Keratinocyte (primary cell): ENCODE measurements at regions not wholly inside any gene's neighbourhood (a gene's known extent, or its start where the extent isn't known, plus 50 kb on each side); places are given as distances from the start of the nearest gene placed in this dataset.

Source experiments
- DNase-seq: peaks from one replicate; pipeline ENCODE4 v3.0.0-alpha.2; 2011; ENCODE audit warnings: low read depth, missing footprints, low spot score
- FAIRE-seq: peaks from 2 replicates; lab custom pipeline; 2011; peaks lifted over from hg19 to GRCh38; lab: Jason Lieb, UNC
- H2AFZ ChIP-seq: 2 replicates; pipeline ENCODE4 v1.6.0; 2012; ENCODE audit warnings: low read length, control low read depth, inconsistent platforms; ENCODE audit not compliant: control insufficient read depth
- H3K27ac ChIP-seq: 2 replicates; pipeline ENCODE4 v1.5.1; 2011; ENCODE audit warnings: low read length; ENCODE audit not compliant: control insufficient read depth, insufficient read depth
- H3K27me3 ChIP-seq: 3 replicates; pipeline ENCODE4 v1.6.0; 2011; ENCODE audit warnings: low read length; ENCODE audit not compliant: control insufficient read depth, insufficient read depth; ENCODE audit errors: extremely low read depth
- H3K36me3 ChIP-seq, 2 experiments: 2 replicates in 1 of 2; 3 replicates in 1 of 2; pipeline ENCODE4 v1.5.1; 2011; ENCODE audit warnings: low read length in 2 of 2, mild to moderate bottlenecking in 1 of 2; ENCODE audit not compliant: control insufficient read depth in 2 of 2, insufficient read depth in 2 of 2; ENCODE audit errors: extremely low read depth in 1 of 2
- H3K4me1 ChIP-seq: 3 replicates; pipeline ENCODE4 v1.5.1; 2011; ENCODE audit warnings: low read length; ENCODE audit not compliant: control insufficient read depth, insufficient read depth; ENCODE audit errors: extremely low read depth
- H3K4me2 ChIP-seq: 3 replicates; pipeline ENCODE4 v1.6.0; 2011; ENCODE audit warnings: low read depth, low read length; ENCODE audit not compliant: control insufficient read depth, insufficient read depth; ENCODE audit errors: extremely low read depth
- H3K4me3 ChIP-seq, 3 experiments: fragments of 200-600 bp in 1 of 3; sonication (generic) in 1 of 3; 2 replicates in 2 of 3; 3 replicates in 1 of 3; pipeline ENCODE4 v1.5.1; 2011 to 2016; ENCODE audit warnings: low read length in 3 of 3, mild to moderate bottlenecking in 3 of 3, control low read depth in 2 of 3, inconsistent platforms in 1 of 3, low read depth in 1 of 3, mixed read lengths in 1 of 3, mixed run types in 1 of 3, moderate library complexity in 1 of 3; ENCODE audit not compliant: control insufficient read depth in 2 of 3, insufficient read depth in 2 of 3; ENCODE audit errors: extremely low read depth in 1 of 3
- H3K79me2 ChIP-seq: 2 replicates; pipeline ENCODE4 v1.6.0; 2012; ENCODE audit warnings: low read length; ENCODE audit not compliant: control insufficient read depth, insufficient read depth
- H3K9ac ChIP-seq: 3 replicates; pipeline ENCODE4 v1.6.0; 2011; ENCODE audit warnings: low read length; ENCODE audit not compliant: control insufficient read depth, insufficient read depth; ENCODE audit errors: extremely low read depth
- H3K9me1 ChIP-seq: 3 replicates; pipeline ENCODE4 v1.6.0; 2011; ENCODE audit warnings: low read length; ENCODE audit not compliant: control insufficient read depth, insufficient read depth; ENCODE audit errors: extremely low read depth
- H3K9me3 ChIP-seq: 2 replicates; pipeline ENCODE4 v1.5.1; 2012; ENCODE audit warnings: low read depth, low read length; ENCODE audit not compliant: control insufficient read depth
- H4K20me1 ChIP-seq: 3 replicates; pipeline ENCODE4 v1.6.0; 2011; ENCODE audit warnings: low read length; ENCODE audit not compliant: control insufficient read depth, insufficient read depth; ENCODE audit errors: extremely low read depth
- CTCF ChIP-seq, 3 experiments: IDR thresholded peaks in 1 of 3; conservative IDR thresholded peaks in 1 of 3; optimal IDR thresholded peaks in 1 of 3; 2 replicates in 2 of 3; 3 replicates in 1 of 3; pipeline versions ENCODE3 to v1.5.1; 2011; ENCODE audit warnings: low read length in 3 of 3, mild to moderate bottlenecking in 3 of 3, moderate library complexity in 2 of 3, control low read depth in 1 of 3, inconsistent platforms in 1 of 3; ENCODE audit not compliant: insufficient read depth in 2 of 3; ENCODE audit errors: extremely low read depth in 1 of 3
- EZH2 ChIP-seq: IDR thresholded peaks from one replicate; pipeline ENCODE4 v1.6.1; 2012; ENCODE audit warnings: inconsistent platforms, mild to moderate bottlenecking, low read length, moderate library complexity
- dilution Hi-C: fragments of 300-500 bp; cut with MboI; formaldehyde crosslinking; loops from one replicate; pipeline ENCODE4 v1.7.0; 2020; ENCODE audit warnings: low sequenced_read_pairs; ENCODE audit not compliant: extremely low pct_ligation_motif_present

DNA sequence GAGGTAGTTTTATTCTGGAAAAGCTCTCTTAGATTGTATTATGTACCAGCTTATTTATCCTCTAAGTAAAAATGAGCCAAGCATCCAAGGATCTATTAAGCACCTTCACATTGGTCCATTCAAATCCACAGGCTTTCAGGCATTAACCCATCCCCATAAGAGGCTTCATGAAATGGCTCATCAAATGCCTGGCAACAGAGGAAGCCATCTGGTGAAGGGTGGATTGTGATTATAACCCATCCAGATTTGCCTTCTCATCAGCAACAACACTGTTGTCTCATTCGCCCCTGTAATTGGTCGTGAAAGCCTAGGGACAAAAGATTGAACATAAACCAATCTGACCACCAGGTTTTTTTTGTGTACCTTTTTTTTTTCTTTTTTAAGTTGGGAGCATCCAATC lies 134.3 kb upstream of the TACR1 start:
- Histone ChIP-seq H3K9me3 (no peaks in the 10 kb centered on the region), H3K36me3 (no peaks in the 10 kb centered on the region), H3K9ac (no peak overlapping the region), H4K20me1 (no peaks in the 10 kb centered on the region), H3K27ac (no peak overlapping the region), H3K79me2 (no peaks in the 10 kb centered on the region), H3K4me2 (no peak overlapping the region), H3K4me1 (no peaks in the 10 kb centered on the region), H3K27me3 (no peaks in the 10 kb centered on the region), H3K9me1 (no peaks in the 10 kb centered on the region), H3K4me3 (no peak overlapping the region), H2AFZ (no peak overlapping the region)
- TF ChIP-seq EZH2 (no peak), CTCF (optimal IDR thresholded peaks at IDR 0.05 in 1 of 3, IDR thresholded peaks at IDR 0.05 in 1 of 3, conservative IDR thresholded peaks at IDR 0.05 in 1 of 3; ENCODE audit: extremely low read depth in 1 of 3, insufficient read depth in 2 of 3, low read length in 3 of 3) (no peak)
- dilution Hi-C loops: no loop called here
- no peak for FAIRE-seq
- no peak for DNase-seq

DNA sequence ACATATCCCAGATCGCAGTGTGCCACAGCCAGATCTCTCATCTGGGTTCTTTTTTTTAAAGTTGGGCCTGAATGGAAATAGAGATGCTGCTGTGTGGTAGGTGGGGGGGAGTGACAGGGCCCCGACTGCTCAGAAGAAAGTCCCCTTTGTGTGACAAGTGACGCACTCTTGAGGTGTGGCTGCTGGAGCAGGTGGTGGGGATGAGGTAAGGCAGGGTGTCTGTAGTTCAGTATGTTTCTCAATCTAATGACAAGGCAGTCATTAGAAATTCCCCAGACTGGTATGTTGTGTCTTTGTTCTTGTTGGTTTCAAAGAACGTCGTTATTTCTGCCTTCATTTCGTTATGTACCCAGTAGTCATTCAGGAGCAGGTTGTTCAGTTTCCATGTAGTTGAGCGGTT lies 128.8 kb upstream of the TACR1 start:
- no peak for FAIRE-seq
- no peak overlapping the region for H3K27ac ChIP-seq
- dilution Hi-C loops: no loop called here
- no peaks in the 10 kb centered on the region for H3K36me3 ChIP-seq
- no peak for TF ChIP-seq CTCF (optimal IDR thresholded peaks at IDR 0.05 in 1 of 3, IDR thresholded peaks at IDR 0.05 in 1 of 3, conservative IDR thresholded peaks at IDR 0.05 in 1 of 3; ENCODE audit: extremely low read depth in 1 of 3, insufficient read depth in 2 of 3, low read length in 3 of 3)
- no peak for TF ChIP-seq EZH2
- no peaks in the 10 kb centered on the region for H3K79me2 ChIP-seq
- no peaks in the 10 kb centered on the region for H4K20me1 ChIP-seq
- H3K9ac ChIP-seq: no peak overlapping the region
- H2AFZ ChIP-seq: no peak overlapping the region
- H3K9me1 ChIP-seq: no peaks in the 10 kb centered on the region
- H3K4me1 ChIP-seq: no peaks in the 10 kb centered on the region
- no peak for DNase-seq
- H3K4me2 ChIP-seq: no peak overlapping the region
- no peak overlapping the region for H3K4me3 ChIP-seq
- H3K9me3 ChIP-seq: no peaks in the 10 kb centered on the region
- H3K27me3 ChIP-seq: peaks cover 4% of the 10 kb centered on the region
